HG02759 (cell line): ENCODE measurements at regions not wholly inside any gene's neighbourhood (a gene's known extent, or its start where the extent isn't known, plus 50 kb on each side); places are given as distances from the start of the nearest gene placed in this dataset.

Experiments
- ATAC-seq: cut with Tn5 transposase; IDR thresholded peaks from one replicate; pipeline ENCODE4 v1.9.1; 2021; ENCODE audit warnings: mild to moderate bottlenecking, moderate library complexity; ENCODE audit not compliant: unreplicated experiment

DNA sequence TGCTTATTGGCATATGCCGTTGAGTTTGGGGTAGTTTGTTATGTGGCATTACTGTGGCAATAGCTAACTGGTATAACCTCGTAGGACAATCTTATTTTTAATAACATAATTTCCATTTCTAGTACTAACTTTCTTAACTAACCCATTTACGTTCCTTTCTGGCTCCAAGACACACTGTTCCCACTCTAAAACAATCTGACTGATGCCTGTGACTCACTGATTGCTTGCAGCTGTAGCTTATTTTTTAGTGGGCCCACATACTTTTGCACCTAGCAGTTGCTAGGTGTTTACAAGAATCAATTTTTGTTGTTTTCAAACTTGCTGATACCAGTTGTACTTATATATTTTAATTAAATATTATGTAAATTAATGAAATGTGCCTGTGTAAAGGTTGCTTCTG, 52.2 kb downstream of the FAT3 start:
- ATAC-seq, result no peak

- no peak for ATAC-seq
Measured at GRCh38 chr11:92277871-92278270, 53.3 kb downstream of the FAT3 start.

DNA sequence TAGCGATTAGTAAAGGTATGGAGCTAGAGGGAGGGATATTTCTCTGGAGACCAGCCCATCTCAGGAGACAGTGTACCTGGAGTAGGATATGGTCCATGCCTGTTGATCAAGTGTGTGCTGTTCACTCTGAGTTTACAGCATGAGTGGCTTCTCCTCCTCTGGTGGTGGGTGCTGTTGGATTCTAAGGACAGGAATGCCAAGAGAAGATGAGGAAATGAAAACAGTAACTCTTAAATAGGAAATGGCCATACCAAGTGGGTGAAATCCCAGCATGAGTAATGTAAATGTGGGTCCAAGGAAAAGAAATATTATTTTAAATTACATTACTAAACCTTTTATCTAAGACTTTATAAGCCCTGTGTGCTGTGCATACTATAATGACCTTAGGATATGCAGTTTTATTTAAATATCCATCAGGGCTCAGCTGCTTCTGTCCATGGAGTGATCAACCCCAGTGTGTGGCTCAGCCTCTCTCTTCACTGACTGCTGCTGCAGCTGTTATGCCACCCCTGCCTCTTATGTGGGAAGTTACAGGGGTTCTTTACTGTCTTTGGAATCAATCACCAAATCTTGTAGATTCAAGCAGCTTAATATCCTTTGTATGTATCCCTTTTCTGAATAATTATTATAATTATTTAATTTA, 54.3 kb downstream of the FAT3 start:
- no peak for ATAC-seq

- no peak for ATAC-seq
Measured at GRCh38 chr11:92284107-92284506, 59.5 kb downstream of the FAT3 start.

- ATAC-seq, result no peak
Measured at GRCh38 chr11:92284558-92284957, 59.9 kb downstream of the FAT3 start.

DNA sequence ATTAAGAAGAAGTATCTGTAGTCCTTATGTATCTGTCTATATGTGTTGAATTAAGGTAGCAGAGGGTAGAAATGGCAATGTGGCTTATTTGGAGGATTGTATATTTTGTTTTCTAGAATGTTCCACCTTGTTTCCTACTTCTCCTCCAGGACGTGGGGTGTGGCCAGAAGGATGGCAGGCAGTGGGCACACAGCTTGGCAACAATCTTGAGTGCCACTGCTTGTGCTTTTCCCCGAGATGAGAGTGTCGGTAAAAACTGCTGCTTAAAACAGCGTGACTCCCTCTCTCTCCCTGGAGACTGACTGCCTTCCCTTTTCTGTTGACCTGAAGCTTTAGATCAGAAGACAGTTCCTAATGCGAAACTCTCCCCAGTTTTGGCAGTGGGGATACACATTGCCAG, 61.2 kb downstream of the FAT3 start:
- ATAC-seq, result no peak

GRCh38 chr11:92286709-92287108, 62.1 kb downstream of the FAT3 start:
- no peak for ATAC-seq

GRCh38 chr11:92295175-92296137, 70.8 kb downstream of the FAT3 start:
- no peak for ATAC-seq

DNA sequence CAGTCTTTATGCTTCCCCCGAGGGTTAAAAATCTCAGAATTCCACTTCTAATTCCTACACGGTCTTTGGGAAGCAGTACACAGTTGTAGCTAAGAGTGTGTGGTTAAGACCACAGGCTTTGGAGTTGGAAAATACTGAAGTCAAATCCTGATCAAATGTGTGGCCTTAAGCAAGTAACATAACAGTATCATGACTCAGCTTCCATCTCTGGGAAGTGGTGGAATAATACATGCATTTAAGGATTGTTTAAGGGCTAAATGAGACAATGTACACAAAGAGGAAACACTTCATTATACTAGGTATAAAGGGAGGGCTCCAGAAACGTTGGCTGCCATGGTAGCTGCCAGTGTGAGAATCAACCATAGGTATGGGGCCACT, 71.5 kb downstream of the FAT3 start:
- no peak for ATAC-seq

GRCh38 chr11:92297567-92298553, 73.2 kb downstream of the FAT3 start:
- ATAC-seq, result no peak

DNA sequence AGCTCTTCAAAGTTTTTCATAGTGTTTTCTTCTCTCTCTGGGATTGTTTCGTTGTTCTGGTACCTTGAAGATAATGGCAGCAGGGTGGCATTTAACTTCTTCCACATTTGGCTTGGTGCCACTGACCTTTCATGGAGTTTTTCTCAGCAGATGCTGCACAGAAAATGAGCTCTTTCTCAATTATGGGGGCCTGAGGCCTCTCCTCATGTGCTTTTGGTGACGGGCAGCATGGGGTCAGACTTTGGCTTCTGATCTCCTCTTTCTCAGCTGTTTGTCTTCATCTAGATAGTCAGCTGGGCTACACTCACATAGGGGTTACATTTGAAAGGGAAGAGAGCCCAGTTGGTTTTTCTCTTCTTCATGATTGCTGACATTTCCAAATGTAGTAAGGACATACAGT, 76.3 kb downstream of the FAT3 start:
- ATAC-seq, result no peak

- no peak for ATAC-seq
Measured at GRCh38 chr11:92302770-92303169, 78.2 kb downstream of the FAT3 start.

GRCh38 chr11:92304271-92304670, 79.7 kb downstream of the FAT3 start:
- ATAC-seq, result no peak

DNA sequence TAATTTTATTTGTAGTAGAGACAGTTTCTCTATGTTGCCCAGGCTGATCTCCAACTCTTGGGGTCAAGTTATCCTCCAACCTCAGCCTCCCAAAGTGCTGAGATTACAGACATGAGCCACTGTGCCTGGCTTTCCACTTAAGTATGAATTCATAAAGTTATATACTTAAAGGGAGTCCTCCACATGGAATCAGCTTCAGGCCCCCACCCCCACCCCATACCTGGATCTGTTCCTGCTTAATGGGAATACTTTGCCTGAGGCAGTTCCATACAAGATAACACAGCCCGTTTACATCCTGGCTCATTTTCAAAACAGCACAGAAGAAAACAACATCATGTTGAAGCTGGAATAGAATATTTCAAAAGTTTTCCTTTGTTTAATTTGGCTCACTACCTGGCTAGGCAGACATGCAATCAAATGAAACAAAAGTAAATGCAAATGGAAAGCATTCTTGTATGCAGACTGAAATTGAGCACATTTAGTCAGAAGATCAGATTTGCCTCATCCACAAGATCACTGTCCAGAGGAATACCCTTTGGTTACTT, 82.4 kb downstream of the FAT3 start:
- no peak for ATAC-seq

GRCh38 chr11:92308366-92308765, 83.7 kb downstream of the FAT3 start:
- no peak for ATAC-seq

DNA sequence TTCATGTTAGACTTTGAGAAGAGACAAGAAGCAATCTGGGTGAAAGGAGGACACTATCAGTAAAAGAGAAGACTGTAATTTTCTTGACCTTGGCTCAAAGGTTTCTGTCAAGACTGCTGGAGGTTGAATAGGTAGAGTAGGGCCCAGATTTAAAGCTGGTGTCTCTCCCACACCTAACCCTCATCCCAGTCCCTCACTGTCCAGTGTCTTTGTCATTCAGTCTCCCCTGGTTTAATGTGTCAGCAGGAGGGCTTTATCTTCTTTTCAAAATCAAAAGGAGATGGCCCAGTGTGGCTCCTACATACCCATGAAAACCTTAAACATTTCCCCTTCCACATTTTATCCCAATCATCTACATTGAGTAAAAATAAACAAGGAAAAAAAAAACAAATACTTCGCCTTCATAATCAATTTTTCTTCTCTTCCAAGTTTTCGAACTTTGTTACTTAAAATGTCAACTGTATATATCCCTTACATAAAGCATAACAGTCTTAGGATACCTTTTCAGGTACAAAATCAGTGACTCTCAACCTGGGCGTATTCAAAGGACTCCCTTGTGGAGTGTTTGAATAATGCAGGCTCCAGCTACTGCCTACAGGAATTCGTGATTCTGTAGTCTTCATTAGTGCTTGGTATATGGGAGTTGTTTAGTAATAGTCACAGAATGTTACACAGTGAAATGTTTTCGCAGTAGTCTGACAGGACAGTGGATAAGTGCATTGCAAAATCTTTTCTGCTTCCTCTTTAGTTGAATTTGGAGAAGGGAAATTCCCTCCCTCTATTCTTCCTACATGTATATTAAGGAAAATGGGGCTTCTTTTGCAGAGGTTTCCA, 87.2 kb downstream of the FAT3 start:
- no peak for ATAC-seq

- no peak for ATAC-seq
Measured at GRCh38 chr11:92313784-92314183, 89.2 kb downstream of the FAT3 start.

DNA sequence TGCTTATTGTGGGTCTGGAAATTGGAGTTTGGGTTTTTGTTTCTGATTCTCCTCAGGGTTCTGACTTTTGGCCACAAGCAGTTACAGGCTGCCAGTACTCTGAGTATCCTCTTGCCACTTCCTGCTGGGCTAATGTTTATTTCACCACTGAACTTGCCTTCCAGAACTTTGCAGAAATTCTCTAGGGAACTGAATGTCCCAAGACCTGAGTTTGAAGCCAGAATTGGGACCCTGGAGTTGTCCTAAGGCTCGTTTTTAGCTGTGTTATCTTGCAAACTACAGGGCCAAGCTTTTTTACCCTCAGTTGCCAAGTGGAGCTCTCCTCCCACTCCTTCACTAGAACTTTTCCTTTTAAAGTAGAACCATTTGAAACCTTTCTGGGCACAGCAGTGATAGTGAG, 89.9 kb downstream of the FAT3 start:
- no peak for ATAC-seq

DNA sequence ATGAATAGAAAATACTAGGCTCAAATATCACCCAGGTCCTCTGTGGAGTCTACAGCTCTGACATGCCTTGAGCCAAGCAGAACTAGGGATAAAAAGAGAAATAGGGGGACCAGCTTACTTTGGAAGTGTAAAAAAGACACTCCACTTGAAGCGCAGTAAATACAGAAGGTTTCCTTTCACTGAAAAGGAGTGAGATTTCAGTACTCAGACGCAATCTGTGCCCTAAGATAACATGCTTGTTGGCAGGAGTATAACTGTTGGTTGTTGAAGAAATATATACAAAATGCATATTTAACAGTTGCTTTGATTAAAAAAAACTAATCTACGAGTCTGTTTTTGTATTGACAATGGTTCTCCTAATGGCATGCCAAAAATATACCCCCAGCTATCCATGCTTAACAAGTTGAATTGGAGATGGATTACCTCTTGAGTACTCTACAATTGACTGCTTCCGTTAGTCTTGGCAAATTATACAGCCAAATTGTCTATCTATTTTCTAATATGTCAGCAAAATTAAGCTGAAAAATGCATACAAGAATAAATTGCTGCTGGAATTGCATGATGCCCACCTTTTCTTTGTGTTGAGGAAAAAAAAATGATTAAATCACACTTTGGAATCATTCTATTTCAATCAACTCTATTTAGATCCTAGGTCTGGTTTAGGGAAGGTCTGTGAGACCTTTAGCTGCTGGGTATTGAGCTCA, 91.6 kb downstream of the FAT3 start:
- ATAC-seq, result no peak
